GM18873 (cell line): ENCODE measurements at regions not wholly inside any gene's neighbourhood (a gene's known extent, or its start where the extent isn't known, plus 50 kb on each side); places are given as distances from the start of the nearest gene placed in this dataset.

ENCODE experiments used
- ATAC-seq: cut with Tn5 transposase; IDR thresholded peaks from one replicate; pipeline ENCODE4 v1.9.1; 2021; ENCODE audit warnings: mild to moderate bottlenecking, moderate library complexity, moderate number of reproducible peaks; ENCODE audit not compliant: unreplicated experiment, low FRiP score

DNA sequence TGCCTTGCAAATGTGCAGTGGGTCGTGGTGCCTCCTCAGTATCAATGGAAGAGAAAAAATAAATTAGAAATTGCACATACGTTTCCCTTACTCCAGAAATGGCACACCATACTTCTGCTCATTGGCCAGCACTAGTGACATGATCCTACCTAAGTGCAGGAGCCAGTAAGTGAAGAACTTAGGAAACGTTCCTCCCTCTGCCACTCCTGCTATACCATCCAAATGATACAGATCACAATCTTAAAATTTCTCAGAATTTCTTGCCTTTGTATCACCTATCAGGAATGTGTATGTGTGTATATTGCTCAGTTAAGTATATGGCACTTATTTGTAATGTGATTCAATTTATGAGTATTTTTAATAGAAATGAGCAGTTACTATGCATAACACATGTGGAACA is 237.0 kb upstream of the UBE2E3 start:
- no peak for ATAC-seq

DNA sequence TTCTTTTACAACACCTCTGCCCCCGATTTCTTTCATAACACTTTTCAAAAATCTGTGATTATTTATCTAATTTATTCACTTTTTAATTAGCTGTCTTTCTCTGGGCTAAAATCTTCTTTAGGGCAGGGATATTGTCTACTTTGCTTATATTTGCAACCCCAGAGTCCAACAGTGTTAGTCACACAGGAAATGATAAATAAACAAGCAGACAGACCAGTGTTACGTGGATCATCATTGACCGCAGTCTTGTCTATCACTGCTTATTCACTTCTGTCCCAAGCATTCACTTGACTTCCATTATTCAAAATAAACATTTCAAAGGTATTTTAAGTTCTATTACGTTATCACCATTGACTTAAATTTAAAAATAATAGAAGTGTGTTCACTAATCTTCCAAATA is 237.6 kb upstream of the UBE2E3 start:
- ATAC-seq: no peak

DNA sequence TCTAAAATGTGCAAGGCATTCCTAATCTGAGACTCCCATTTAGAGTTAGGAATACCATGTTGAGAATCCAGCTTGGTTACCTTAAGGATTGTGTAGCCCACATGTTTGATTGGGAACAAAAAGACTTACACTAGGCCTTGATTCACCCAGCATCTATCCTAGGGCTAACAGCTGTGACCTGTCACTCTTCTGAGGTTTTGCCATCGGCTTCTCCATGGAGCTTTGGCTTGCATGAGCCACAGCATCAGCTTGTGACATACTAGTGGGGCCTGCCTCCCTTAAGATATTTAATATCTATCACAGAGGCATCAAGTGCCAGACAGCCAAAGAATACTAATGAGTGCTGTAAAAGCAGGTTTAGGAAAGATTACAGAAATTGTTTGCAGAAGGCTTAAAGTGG is 241.3 kb upstream of the UBE2E3 start:
- ATAC-seq: no peak

DNA sequence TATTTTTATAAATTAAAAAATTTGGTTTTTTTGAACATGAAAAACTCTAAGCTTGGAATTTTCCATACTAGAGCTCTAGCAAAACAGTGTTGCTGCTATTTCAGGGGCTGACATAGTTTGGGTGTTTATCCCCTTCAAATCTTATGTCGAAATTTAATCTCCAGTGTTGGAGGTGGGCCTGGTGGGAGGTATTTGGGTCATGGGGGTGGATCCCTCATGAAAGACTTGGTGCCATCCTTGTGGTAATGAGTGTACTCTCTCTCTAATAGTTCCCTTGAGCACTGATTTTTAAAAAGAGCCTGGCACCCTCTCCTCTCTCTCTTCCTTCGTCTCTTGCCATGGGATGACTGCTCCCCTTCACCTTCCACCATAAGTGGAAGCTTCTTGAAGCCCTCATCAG is 244.6 kb upstream of the UBE2E3 start:
- ATAC-seq: no peak

DNA sequence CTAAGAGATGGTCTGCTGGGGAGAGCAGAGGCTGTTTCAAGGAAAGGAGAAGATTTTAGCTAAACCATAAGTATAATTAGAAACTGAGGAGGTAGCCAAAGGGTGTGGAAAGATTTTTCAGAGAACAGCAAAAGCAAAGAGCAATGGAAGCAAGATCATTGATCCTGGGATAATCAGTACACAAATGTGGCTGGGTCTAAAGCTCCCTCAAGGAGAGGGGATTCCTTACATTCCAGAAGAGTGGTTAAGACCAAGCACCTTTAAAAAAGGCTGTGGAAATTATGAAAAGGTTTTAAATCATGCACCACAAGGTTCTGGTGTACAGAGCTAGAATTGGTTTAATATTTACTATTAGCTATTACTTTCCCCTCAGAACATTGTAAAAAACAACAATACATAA is 246.0 kb upstream of the UBE2E3 start:
- no peak for ATAC-seq

DNA sequence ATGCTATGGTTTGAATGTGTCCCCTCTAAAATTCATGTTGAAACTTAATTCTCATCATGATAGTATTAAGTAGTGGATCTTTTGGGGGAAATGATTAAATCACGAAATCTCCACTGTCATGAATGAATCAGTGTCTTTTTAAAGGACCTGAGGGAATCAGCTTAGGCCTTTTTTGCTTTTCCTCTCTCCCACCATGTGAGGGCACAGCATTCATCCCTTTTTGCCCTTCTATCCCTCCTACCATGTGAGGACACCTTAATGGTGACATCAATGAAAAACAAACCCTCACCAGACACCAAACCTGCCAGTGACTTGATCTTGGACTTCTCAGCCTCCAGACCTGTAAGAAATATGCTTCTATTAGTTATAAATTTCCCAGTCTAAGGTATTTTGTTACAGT is 247.1 kb upstream of the UBE2E3 start:
- ATAC-seq: no peak

DNA sequence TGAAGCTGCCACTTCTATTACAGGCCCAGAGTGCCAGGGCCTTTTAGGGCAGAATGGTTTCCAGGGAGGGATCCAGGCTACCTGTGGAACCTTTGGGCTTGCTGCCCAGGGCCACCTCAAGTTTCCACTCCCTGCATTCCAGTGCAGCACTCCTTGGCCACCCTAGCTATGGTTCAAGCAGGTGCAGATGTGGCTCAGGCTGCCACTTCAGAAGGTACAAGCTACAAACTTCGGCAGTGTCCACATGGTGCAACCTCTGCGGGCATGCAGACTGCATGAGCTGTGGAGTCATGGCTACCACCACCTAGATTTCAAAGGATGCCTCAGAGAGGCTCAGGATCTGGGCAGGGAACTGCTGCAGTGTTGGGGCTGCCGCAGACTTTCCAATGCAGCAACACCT is 248.1 kb upstream of the UBE2E3 start:
- no peak for ATAC-seq

DNA sequence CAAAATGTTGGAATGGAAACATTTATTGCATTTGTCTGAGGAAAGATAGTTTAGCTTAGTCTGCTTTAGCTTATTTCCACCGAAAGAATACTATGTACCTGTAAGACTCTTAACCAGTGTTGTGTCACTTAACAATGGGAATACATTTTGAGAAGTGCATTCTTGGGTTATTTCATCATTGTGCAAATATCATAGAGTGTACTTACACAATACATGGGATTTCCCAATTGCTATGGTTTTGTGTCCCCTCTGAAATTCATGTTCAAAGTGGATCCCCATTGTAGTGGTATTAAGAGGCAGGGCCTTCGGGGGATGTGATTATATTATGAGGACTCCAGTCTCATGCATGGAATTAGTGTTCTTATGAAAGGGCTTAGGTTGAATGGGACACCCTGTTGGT is 249.4 kb upstream of the UBE2E3 start:
- no peak for ATAC-seq

DNA sequence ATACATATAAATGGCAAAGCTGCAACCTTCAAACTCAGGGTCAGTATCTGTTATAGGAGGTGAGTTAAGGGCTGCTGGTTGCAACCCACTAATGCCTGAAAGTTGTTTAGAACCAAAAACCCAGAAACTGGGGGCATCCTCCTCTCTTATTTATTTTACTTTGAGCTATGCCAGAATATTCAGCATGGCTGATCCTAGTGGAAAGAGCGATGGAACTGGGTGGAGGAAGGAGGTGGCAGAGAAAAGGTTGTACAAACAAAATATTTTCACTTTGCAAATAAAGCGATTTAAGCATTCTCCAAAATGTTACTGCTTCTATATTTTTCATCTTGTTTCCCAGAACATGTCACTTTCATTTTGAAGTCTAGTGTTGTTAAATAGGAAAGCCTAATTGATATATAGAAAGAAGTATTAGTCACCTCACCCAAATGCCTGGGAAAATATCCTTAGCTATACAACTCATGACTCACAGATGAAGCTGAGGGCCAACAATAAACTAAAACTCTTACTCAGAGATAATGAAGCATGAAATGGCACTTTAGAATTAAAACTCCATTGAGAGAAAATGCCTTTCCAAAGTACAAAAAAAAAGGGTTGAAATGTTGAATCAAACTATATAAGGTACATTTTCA is 251.4 kb upstream of the UBE2E3 start:
- ATAC-seq: no peak

DNA sequence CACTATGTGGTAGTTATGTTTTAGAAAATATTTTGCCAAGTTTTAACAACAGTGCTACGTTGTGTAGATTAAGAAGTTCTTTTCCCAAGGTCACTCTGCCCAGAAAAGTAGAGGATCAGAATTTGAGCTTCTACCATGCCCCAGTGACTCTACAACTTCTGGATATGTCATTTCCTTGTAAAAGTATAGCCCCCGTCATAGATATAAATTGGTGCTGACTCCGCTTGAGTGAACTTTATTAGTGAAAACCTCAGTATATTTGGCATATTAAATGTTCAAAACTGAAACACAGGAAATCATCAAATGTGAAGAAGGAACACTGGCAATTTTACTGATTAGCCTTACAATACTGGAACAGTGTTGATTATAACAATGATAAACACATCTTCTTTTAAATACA is 256.7 kb upstream of the UBE2E3 start:
- no peak for ATAC-seq

DNA sequence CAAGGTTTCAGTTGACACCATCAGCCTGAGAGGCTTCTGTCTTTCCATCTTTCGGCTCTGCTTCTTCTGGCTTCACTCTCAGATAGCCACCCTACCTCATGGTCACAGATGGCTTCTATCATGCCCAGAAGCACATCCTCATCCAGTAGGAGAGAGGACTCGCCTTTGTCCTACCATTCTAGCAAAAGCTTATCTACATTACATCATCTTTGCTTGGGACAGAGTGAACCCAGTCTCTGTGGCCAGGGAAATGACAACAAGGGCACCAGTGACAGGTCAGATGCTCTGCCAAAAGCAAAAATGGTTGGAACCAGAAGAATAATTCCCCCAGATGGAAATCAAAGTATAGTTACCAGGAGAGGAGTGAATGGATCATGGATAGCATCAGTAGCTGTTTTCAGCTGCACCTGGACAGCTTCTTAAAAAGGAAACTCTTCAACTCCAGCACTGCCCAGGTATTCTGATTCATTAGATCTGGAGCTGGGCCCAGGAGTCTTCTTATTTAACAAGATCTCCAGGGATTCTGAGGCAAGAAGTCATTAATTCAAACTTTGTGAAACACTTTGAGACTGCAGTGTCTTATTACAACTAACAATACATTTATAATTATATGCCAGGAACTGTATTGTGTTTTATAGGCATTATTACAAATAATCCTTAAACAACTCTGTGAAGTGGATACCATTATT is 257.7 kb upstream of the UBE2E3 start:
- no peak for ATAC-seq

DNA sequence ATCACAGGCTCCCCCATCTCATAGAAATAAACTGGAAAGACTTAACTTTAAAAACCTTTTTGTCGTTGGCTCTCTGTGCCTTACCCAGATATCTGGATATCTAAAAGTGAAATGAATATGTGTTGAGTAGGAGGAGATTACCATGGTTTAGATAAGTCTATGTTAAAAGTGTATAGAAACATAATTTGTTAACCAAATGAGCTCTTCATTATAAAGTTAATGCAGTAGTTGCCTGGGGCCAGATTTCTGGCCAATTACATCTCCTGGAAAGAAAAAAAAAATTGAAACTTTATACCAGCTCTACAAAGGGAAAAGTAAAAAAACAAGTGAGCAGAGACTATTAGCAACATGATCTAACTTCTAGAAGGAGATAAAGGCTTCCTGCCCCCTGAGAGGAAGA is 259.6 kb upstream of the UBE2E3 start:
- no peak for ATAC-seq

DNA sequence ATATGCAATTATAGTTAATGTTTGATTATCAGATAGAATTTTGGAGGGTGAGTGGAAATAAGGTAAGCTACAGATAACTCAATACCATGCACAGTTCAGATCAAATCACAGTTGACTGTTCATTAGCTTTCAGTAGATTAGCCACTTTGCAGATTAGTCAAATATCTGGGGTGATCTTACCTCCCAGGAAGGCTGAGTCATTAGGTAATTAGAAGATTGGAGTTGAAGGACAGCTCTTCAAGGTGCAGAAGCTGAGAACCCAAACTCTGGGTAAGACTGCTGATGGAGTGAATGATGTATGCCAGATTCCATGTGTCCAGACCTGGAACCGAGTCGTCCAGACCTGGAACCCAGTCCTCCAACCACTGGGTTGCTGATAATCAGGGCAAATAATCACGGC is 262.8 kb upstream of the UBE2E3 start:
- no peak for ATAC-seq

DNA sequence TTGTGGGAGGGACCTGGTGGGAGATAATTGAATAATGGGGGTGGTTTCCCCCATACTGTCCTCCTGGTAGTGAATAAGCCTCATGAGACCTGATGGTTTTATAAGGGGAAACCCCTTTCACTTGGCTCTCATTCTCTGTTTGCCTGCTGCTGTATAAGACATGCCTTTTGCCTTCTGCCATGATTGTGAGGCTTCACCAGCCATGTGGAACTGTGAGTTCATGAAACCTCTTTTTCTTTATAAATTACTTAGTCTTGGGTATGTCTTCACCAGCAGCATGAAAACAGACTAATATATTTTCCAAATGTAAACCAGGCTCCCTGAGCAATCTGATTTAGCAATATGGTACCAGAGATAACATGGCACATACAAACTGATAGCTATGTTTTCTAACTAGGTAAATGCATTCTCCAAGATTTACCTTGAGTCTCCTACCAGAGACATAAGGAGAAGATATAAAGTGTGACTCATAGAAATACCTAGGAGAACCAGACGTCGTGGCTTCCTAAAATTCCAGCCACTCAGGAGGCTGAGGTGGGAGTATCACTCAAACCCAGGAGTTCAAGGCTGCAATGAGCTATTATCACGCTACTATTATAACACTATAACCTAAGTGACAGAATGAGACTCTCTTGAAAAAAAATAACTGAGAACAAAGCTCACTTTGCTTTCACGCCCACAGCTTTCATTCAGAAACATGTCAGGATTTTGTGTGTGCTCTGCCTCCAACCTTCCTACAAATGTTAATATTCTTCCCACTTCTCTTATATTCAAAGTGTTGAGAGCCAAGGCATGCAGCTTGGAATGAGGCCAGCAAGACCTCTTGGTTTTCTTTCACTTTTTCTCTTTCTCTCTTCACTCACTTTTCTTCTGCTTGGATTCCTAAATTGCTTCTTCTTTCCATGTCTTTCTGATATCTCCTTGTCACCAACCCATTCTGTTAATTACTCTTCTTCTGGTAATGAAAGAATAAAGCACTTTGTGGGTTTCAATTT is 263.9 kb upstream of the UBE2E3 start:
- ATAC-seq: no peak

DNA sequence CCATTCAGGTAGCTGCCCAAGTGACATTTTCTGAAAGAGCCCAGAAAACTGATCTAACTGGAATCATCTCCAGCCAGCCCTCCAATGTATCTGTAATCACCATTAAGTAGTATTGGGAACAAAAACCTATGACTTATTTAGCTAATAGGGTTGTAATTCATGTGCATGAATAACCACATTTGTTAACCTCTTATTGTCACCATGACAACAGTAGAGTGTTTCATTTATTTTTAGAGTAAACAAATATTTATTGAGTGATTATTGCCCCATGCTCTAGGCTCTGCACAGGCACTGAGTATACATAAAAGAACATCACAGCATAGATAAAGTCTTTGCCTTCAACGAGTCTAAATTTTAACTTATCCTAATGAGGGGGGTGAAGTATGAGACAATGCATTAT is 265.4 kb upstream of the UBE2E3 start:
- no peak for ATAC-seq

DNA sequence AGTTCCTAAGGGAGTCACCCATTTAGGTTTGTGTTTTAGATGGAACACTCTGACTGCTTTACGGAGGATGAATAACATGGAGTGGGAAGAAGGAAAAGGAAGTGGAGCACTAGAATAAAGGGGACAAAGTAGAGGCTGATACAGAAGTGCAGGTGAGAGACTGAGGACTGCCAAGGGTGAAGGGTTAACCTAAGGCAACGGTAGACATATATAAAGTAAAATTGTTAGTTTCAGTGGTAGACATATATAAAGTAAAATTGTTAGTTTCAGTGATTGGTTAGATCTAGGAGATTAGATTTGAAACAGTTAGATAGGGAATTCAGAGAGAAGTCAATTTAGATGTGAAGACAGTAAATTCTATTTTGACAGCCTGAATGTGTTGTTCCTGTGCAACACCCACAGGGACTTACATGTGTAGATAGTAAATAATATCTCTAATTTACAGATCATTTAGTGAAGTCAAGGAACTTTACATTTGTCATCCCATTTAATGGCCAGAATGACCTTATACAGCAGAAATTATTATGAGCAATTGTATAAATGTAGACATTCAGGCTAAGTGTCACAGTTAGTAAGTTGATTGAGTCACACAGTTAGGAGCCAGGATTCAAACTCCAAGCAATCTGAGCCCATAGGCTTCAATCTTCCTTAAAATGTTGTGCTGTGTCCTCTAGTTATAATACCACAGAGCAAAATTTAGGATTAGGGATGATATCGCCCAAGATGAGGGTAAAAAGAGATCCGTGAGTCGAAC is 270.8 kb upstream of the UBE2E3 start:
- ATAC-seq: no peak

DNA sequence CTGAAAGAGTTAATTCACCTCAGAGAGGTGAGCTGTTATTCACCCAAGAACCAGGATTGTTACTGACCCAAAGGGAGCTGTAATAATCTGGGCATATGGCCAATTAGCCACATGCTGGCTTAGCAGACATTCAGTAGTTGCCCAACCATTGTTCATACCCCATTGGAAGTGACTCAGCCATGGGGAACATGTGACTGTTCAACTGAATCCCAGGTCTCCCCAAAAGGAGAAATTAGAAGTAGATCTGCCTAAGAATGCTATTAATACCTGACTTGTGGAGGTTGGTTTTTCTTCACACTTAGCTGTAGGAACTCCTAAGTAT is 272.6 kb upstream of the UBE2E3 start:
- ATAC-seq: no peak

DNA sequence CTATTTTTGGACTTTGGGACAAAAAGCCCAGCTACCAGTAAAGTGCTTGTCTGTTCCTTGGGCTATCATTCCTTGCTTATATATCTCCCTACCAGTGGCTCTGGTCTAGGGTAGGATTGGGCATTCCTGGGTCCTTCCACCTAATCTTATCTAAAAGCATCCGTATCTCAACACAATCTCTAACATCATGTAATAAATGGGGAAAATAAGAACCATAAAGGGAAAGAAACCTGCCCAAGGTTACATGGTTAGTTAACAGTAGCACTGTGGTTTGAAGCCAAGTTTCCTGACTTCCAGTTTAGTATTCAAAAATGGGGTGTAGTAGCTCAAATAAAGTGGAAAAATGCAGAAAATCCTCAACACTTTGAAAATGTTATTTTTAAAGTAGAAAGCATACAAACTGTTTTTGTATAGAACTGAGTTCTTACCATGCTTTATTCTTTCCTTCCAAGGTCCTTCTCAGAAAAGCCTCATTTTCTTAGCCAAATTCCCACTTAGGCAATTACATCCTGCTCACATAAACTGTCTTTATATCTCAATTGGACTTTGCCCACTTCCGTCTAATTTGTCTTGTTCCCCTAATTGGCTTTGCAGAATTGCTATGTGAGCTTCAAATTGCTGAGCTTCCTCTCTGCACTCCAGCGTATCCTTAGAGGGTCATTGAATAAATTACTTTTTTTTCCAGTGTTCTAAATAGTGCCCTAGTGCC is 273.1 kb upstream of the UBE2E3 start:
- no peak for ATAC-seq

DNA sequence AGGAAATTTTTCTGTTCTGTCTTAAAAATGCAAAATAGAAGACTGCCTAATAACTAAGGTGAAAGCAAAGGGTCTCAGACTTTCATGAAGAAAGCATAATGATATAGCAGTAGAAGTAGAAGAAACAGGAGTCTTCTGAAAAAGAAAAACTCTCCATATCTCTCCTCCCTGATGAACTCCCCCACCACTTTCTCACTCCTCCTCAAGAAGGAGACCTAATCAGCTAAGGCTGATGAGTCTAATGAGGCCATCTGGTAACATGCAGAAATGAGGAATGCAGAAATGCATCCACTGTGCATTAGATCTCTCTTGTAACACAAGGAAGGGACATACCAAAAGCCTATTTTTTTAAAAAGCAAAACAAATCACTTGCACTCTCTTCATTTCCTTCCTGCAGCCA is 273.7 kb upstream of the UBE2E3 start:
- ATAC-seq: no peak

DNA sequence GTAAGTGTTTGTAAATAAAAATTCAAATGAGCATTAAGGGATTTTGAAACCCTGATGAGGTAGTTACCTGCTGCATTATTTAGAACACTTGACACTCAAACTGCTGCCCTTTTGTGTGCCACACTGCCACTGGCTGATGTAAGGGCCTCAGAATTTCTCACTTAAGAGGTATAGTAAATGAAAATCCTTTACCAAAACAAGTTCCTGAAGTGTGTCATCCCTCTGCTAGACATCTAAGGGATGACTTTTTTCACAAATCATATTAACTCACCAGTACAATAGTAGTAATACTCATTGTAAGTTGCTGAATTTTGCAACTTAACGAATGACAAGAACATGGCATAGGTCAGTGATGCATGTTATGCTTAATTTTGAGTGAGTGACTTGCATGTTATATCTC is 274.9 kb upstream of the UBE2E3 start:
- no peak for ATAC-seq
